ENCODE measurements at regions not wholly inside any gene's neighbourhood (a gene's known extent, or its start where the extent isn't known, plus 50 kb on each side); places are given as distances from the start of the nearest gene placed in this dataset.
"Not testable (repeated sequence)": the region's sequence is repeated elsewhere in the genome, so short reads cannot be mapped to it uniquely, and the experiment has no call there.

- DNase-seq = no peak
Observed at GRCh38 chr14:66228267-66228970, 257.8 kb upstream of the CCDC196 start.

- DNase-seq = no peak
Observed at GRCh38 chr14:66231820-66232219, 254.4 kb upstream of the CCDC196 start.

- DNase-seq = no peak
Observed at GRCh38 chr14:66233591-66233990, 252.6 kb upstream of the CCDC196 start.

- DNase-seq = no peak
Observed at GRCh38 chr14:66234411-66234810, 251.8 kb upstream of the CCDC196 start.

GRCh38 chr14:66237741-66238140 lies 248.4 kb upstream of the CCDC196 start:
- DNase-seq = no peak

GRCh38 chr14:66238969-66239368 lies 247.2 kb upstream of the CCDC196 start:
- no peak for DNase-seq

- no peak for DNase-seq
Observed at GRCh38 chr14:66239589-66239988, 246.6 kb upstream of the CCDC196 start.

GRCh38 chr14:66240105-66240504 lies 246.1 kb upstream of the CCDC196 start:
- DNase-seq = no peak

GRCh38 chr14:66242001-66242400 lies 244.2 kb upstream of the CCDC196 start:
- DNase-seq = no peak

- DNase-seq = no peak
Observed at GRCh38 chr14:66244834-66245233, 241.3 kb upstream of the CCDC196 start.

GRCh38 chr14:66247662-66248193 lies 238.4 kb upstream of the CCDC196 start:
- DNase-seq = no peak

GRCh38 chr14:66248256-66248655 lies 237.9 kb upstream of the CCDC196 start:
- no peak for DNase-seq

GRCh38 chr14:66249544-66249943 lies 236.6 kb upstream of the CCDC196 start:
- DNase-seq = no peak

GRCh38 chr14:66254038-66254437 lies 232.1 kb upstream of the CCDC196 start:
- no peak for DNase-seq

- DNase-seq = no peak
Observed at GRCh38 chr14:66268802-66269334, 217.3 kb upstream of the CCDC196 start.

GRCh38 chr14:66272221-66272620 lies 213.9 kb upstream of the CCDC196 start:
- no peak for DNase-seq

GRCh38 chr14:66273261-66273832 lies 212.8 kb upstream of the CCDC196 start:
- no peak for DNase-seq

GRCh38 chr14:66278418-66278817 lies 207.8 kb upstream of the CCDC196 start:
- not testable (repeated sequence) for DNase-seq

- DNase-seq = no peak
Observed at GRCh38 chr14:66281036-66281776, 205.0 kb upstream of the CCDC196 start.

GRCh38 chr14:66284346-66284745 lies 201.8 kb upstream of the CCDC196 start:
- no peak for DNase-seq

GRCh38 chr14:66288511-66288910 lies 197.7 kb upstream of the CCDC196 start:
- DNase-seq = no peak

GRCh38 chr14:66291756-66292155 lies 194.4 kb upstream of the CCDC196 start:
- DNase-seq = no peak

GRCh38 chr14:66293533-66294105 lies 192.6 kb upstream of the CCDC196 start:
- DNase-seq = no peak

All from HCEC 1CT (cell line).